Ascending aorta (tissue), 2 donors: ENCODE measurements at regions not wholly inside any gene's neighbourhood (a gene's known extent, or its start where the extent isn't known, plus 50 kb on each side); places are given as distances from the start of the nearest gene placed in this dataset.
"Not testable (repeated sequence)": the region's sequence is repeated elsewhere in the genome, so short reads cannot be mapped to it uniquely, and the experiment has no call there.

Experiments used
- DNase-seq, 2 donors: peaks; one replicate each; pipeline ENCODE4 v3.0.0-alpha.2; 2019; ENCODE audit warnings: low spot score in 2 of 2
- H3K27ac ChIP-seq, 2 donors: fragments of 200-600 bp; sonication (generic); one replicate each; pipeline ENCODE4 v1.5.1; 2016 to 2017; ENCODE audit warnings: mild to moderate bottlenecking in 1 of 2
- H3K27me3 ChIP-seq: fragments of 200-600 bp; sonication (generic); one replicate; pipeline ENCODE4 v1.5.1; 2017
- H3K36me3 ChIP-seq, 2 donors: fragments of 200-600 bp; sonication (generic); one replicate each; pipeline ENCODE4 v1.5.1; 2016
- H3K4me1 ChIP-seq, 2 donors: fragments of 200-600 bp; sonication (generic); one replicate each; pipeline ENCODE4 v1.5.1; 2016 to 2017; ENCODE audit warnings: mild to moderate bottlenecking in 1 of 2
- H3K4me3 ChIP-seq, 2 donors: fragments of 200-600 bp; sonication (generic); one replicate each; pipeline ENCODE4 v1.5.1; 2016 to 2017; ENCODE audit warnings: mild to moderate bottlenecking in 1 of 2
- H3K9me3 ChIP-seq, 2 donors: fragments of 200-600 bp; sonication (generic); one replicate each; pipeline ENCODE4 v1.5.1; 2016
- intact Hi-C: fragments of 100-400 bp; cut with DNase I; formaldehyde crosslinking; loops from one replicate; pipeline ENCODE4 v1.15.1; 2023
- TF ChIP-seq, protein P1 (sequence below), 3 experiments: fragments of 200-600 bp in 2 of 3; fragments of 450-650 bp in 1 of 3; sonication (generic) in 2 of 3; IDR thresholded peaks; one replicate each; pipeline ENCODE4 v1.5.1; 2016 to 2019; ENCODE audit warnings: antibody characterized with exemption in 3 of 3, mild to moderate bottlenecking in 1 of 3, moderate library complexity in 1 of 3

DNA sequence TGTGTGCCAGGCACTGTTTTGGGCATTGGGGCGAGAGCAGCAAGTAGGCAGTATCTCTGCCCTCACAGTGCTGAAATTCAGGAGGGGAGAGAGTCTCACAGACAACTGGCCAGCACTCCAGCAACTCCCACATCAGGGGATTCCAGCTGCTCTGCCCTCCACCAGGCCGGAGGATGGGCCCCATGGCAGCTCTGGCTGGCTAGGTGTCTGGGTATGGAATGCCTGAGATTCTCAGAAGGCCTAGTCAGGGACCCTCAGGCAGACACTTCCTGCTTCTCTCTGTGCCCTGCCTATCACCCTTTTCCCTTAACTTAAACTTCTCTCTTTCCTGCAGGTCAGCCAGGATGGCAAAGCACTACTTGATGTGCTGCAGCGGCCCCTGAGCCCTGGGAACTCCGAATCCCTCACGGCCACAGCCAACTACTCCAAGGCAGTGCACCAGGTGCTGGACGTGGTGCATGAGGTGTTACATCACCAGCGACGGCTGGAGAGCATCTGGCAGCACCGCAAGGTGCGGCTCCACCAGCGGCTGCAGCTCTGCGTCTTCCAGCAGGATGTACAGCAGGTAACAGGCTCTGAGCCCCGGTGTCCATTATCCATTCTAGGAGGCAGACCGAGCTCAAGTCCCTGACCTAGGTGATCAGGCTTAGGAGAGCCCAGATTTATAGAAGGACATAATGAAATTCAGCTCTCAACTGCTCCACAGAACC lies 342.2 kb upstream of the ROPN1 start:
- Histone ChIP-seq H3K27ac (no peak overlapping the region), H3K36me3 (peaks cover 62 to 68% of the 10 kb centered on the region in 2 donors), H3K27me3 (no peaks in the 10 kb centered on the region), H3K4me3 (no peak overlapping the region), H3K4me1 (no peaks in the 10 kb centered on the region), H3K9me3 (no peaks in the 10 kb centered on the region)
- intact Hi-C loops, result no loop called here
- TF ChIP-seq, protein P1, sequence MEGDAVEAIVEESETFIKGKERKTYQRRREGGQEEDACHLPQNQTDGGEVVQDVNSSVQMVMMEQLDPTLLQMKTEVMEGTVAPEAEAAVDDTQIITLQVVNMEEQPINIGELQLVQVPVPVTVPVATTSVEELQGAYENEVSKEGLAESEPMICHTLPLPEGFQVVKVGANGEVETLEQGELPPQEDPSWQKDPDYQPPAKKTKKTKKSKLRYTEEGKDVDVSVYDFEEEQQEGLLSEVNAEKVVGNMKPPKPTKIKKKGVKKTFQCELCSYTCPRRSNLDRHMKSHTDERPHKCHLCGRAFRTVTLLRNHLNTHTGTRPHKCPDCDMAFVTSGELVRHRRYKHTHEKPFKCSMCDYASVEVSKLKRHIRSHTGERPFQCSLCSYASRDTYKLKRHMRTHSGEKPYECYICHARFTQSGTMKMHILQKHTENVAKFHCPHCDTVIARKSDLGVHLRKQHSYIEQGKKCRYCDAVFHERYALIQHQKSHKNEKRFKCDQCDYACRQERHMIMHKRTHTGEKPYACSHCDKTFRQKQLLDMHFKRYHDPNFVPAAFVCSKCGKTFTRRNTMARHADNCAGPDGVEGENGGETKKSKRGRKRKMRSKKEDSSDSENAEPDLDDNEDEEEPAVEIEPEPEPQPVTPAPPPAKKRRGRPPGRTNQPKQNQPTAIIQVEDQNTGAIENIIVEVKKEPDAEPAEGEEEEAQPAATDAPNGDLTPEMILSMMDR (IDR thresholded peaks at IDR 0.05), result no peak
- no peak for DNase-seq

DNA sequence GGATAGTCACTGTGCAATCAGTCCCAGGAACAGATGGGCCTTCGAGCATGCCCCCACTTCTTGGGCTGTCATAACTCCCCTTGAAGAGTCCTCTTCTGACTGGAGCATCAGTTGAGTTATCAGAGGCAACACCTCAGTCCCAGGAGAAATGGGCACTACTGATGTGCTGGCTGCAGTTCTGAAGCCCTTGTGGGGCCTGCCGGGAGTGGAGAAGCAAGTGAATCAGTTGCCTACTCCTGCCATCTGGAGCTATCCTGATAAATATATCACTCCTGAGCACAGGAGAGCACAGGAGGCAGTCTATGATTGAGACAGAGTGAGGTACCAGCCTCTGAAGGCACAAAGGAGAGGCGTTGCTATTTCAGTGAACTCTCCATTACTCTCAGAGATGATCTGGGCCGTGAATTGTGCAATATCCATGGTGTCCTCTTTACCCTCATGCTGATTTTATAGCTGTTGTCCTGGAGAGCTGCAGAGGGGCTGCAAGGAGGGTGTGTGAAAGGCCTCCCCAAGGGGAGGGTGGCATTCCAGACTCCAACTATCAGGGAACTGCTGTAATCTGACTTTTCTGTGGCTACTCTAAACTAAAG lies 344.2 kb upstream of the ROPN1 start:
- TF ChIP-seq, protein P1 (IDR thresholded peaks at IDR 0.05), result no peak
- H3K36me3 ChIP-seq, result peaks cover 58 to 66% of the 10 kb centered on the region in 2 donors
- H3K4me3 ChIP-seq, result no peak overlapping the region
- DNase-seq, result no peak
- no peaks in the 10 kb centered on the region for H3K9me3 ChIP-seq
- H3K4me1 ChIP-seq, result no peaks in the 10 kb centered on the region
- intact Hi-C loops, result no loop called here
- H3K27ac ChIP-seq, result no peak overlapping the region
- no peaks in the 10 kb centered on the region for H3K27me3 ChIP-seq

- no peak for DNase-seq
- intact Hi-C loops, result no loop called here
- TF ChIP-seq, protein P1 (IDR thresholded peaks at IDR 0.05), result no peak
- H3K27me3 ChIP-seq, result no peaks in the 10 kb centered on the region
- H3K9me3 ChIP-seq, result no peaks in the 10 kb centered on the region
- H3K27ac ChIP-seq, result no peak overlapping the region
- H3K4me3 ChIP-seq, result no peak overlapping the region
- H3K4me1 ChIP-seq, result peaks cover 0 to 5% of the 10 kb centered on the region in 2 donors
- H3K36me3 ChIP-seq, result peaks cover 23 to 31% of the 10 kb centered on the region in 2 donors
These were observed 353.9 kb upstream of the ROPN1 start for GRCh38 chr3:124345845-124346244.

GRCh38 chr3:124346487-124346886 lies 354.6 kb upstream of the ROPN1 start:
- H3K4me3 ChIP-seq, result no peak overlapping the region
- peaks cover 0 to 6% of the 10 kb centered on the region in 2 donors for H3K4me1 ChIP-seq
- peak overlapping the region in 1 of 2 donors; percentile 23 for H3K27ac ChIP-seq
- no peak for DNase-seq
- intact Hi-C loops, result no loop called here
- H3K27me3 ChIP-seq, result no peaks in the 10 kb centered on the region
- TF ChIP-seq, protein P1 (IDR thresholded peaks at IDR 0.05), result no peak
- peaks cover 19 to 31% of the 10 kb centered on the region in 2 donors for H3K36me3 ChIP-seq
- H3K9me3 ChIP-seq, result no peaks in the 10 kb centered on the region

DNA sequence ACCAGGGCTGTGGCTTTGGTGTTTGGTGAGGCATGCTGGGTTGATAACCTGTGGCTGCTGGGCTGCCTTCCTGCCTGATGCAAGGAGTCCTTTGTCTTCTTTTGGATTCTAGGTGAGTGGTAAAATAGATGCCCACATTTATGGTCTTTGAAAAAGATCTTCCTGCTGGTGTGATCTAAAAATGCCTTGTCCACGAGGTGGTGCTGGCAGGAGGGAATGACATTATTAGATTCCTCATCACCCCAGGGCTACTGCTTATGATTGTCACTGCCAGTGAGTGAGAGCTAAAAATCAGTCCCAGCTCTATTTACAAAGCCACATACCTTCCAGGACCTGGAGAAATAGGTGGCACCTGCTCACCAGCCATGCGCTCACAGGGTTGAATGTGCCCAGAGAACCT lies 355.5 kb upstream of the ROPN1 start:
- H3K4me3 ChIP-seq, result no peak overlapping the region
- intact Hi-C loops, result no loop called here
- DNase-seq, result no peak
- peaks cover 0 to 6% of the 10 kb centered on the region in 2 donors for H3K4me1 ChIP-seq
- no peaks in the 10 kb centered on the region for H3K9me3 ChIP-seq
- H3K27ac ChIP-seq, result peak overlapping the region in 1 of 2 donors; percentile 31
- no peaks in the 10 kb centered on the region for H3K27me3 ChIP-seq
- TF ChIP-seq, protein P1 (IDR thresholded peaks at IDR 0.05), result no peak
- H3K36me3 ChIP-seq, result peaks cover 19 to 31% of the 10 kb centered on the region in 2 donors

GRCh38 chr3:124348555-124348954 lies 356.6 kb upstream of the ROPN1 start:
- H3K27ac ChIP-seq, result peak overlapping the region in 1 of 2 donors; percentile 49

More at GRCh38 chr3:124348555-124348954, 356.6 kb upstream of the ROPN1 start:
- H3K4me1 ChIP-seq, H3K9me3 ChIP-seq, DNase-seq, H3K4me3 ChIP-seq, H3K27me3 ChIP-seq, intact Hi-C loops: not testable (repeated sequence)
- H3K36me3 ChIP-seq, result peaks cover 14 to 31% of the 10 kb centered on the region in 2 donors
